GM12878 (cell line): ENCODE measurements at regions not wholly inside any gene's neighbourhood (a gene's known extent, or its start where the extent isn't known, plus 50 kb on each side); places are given as distances from the start of the nearest gene placed in this dataset.

ENCODE experiments used
- ATAC-seq: fragments of 200-7000 bp; cut with Tn5 transposase; 3 replicates; pipeline ENCODE4 v1.9.1; 2020; ENCODE audit warnings: mild to moderate bottlenecking, moderate library complexity
- BruUV-seq: library from RNA; stranded (reverse); fragments of 400-500 nt; replicated peaks from 2 replicates; lab custom pipeline; 2021; lab: Mats Ljungman, UMichigan
- CTCF ChIA-PET: fragments of 300-600 bp; sonication (Branson Sonifier 250); formaldehyde crosslinking; extraction: SDS; loops from one replicate; lab custom pipeline; 2021; ENCODE audit warnings: inconsistent platforms; lab: Yijun Ruan, JAX
- POLR2A ChIA-PET: fragments of 350-600 bp; formaldehyde crosslinking; extraction: SDS; loops from one replicate; lab custom pipeline; 2021; ENCODE audit warnings: inconsistent platforms; lab: Charles Lee
- RAD21 ChIA-PET: fragments of 300-600 bp; sonication (Branson Sonifier 250); formaldehyde crosslinking; loops from one replicate; lab custom pipeline; 2023; ENCODE audit warnings: antibody characterized with exemption; ENCODE audit not compliant: unreplicated experiment; lab: Charles Lee
- SMC1A ChIA-PET: fragments of 300-600 bp; sonication (Branson Sonifier 250); formaldehyde crosslinking; loops from one replicate; lab custom pipeline; 2023; ENCODE audit not compliant: unreplicated experiment, uncharacterized antibody; lab: Charles Lee
- DNase-seq: peaks from one replicate; pipeline ENCODE4 v3.0.0-alpha.2; 2011; ENCODE audit warnings: low read depth, low spot score
- FAIRE-seq: peaks from 3 replicates; lab custom pipeline; 2011; peaks lifted over from hg19 to GRCh38; lab: Jason Lieb, UNC
- H2AFZ ChIP-seq: 2 replicates; pipeline ENCODE4 v1.6.0; 2011; ENCODE audit warnings: low read depth, low read length, control low read depth; ENCODE audit not compliant: control insufficient read depth
- H3K27ac ChIP-seq: 2 replicates; pipeline ENCODE4 v1.5.1; 2011; ENCODE audit warnings: control low read depth; ENCODE audit not compliant: control insufficient read depth, insufficient read depth
- H3K27me3 ChIP-seq, 2 experiments: replicated peaks in 1 of 2; 2 replicates each; pipeline versions ENCODE4 v1.6.0 to v1.6.1; 2011; ENCODE audit warnings: low read length in 1 of 2; ENCODE audit not compliant: control insufficient read depth in 2 of 2, insufficient read depth in 2 of 2
- H3K36me3 ChIP-seq, 2 experiments: 2 replicates each; pipeline ENCODE4 v1.5.1; 2011; ENCODE audit warnings: low read length in 1 of 2; ENCODE audit not compliant: control insufficient read depth in 2 of 2, insufficient read depth in 2 of 2
- H3K4me1 ChIP-seq: 2 replicates; pipeline ENCODE4 v1.6.1; 2011; ENCODE audit warnings: mild to moderate bottlenecking, low read length, moderate library complexity, mixed read lengths; ENCODE audit not compliant: control insufficient read depth, insufficient read depth
- H3K4me2 ChIP-seq: 2 replicates; pipeline ENCODE4 v1.6.0; 2011; ENCODE audit warnings: control low read depth; ENCODE audit not compliant: control insufficient read depth, insufficient read depth
- H3K4me3 ChIP-seq: fragments of 200-600 bp; sonication (generic); 2 replicates; pipeline ENCODE4 v1.5.1; 2016
- H3K79me2 ChIP-seq: 2 replicates; pipeline ENCODE4 v1.6.0; 2011; ENCODE audit warnings: low read length; ENCODE audit not compliant: control insufficient read depth, insufficient read depth
- H3K9ac ChIP-seq: 2 replicates; pipeline ENCODE4 v1.8.0; 2011; ENCODE audit warnings: low read length, control low read depth, mixed read lengths; ENCODE audit not compliant: control insufficient read depth, insufficient read depth
- H3K9me3 ChIP-seq: replicated peaks from 3 replicates; pipeline ENCODE4 v1.5.1; 2011; ENCODE audit warnings: mild to moderate bottlenecking, low read length; ENCODE audit not compliant: control insufficient read depth, insufficient read depth
- H4K20me1 ChIP-seq: 2 replicates; pipeline ENCODE4 v1.6.0; 2011; ENCODE audit not compliant: control insufficient read depth, insufficient read depth
- CBX3 ChIP-seq: fragments of 200-600 bp; sonication (generic); IDR thresholded peaks from 2 replicates; pipeline ENCODE4 v1.6.1; 2016; ENCODE audit warnings: low read depth, borderline replicate concordance
- CREB1 ChIP-seq: IDR thresholded peaks from 2 replicates; pipeline ENCODE4 v1.6.1; 2012; ENCODE audit warnings: low read depth, mild to moderate bottlenecking, inconsistent platforms
- JUNB ChIP-seq: IDR thresholded peaks from 2 replicates; pipeline ENCODE4 v1.6.1; 2016; ENCODE audit warnings: antibody characterized with exemption, mild to moderate bottlenecking
- NFIC ChIP-seq: IDR thresholded peaks from 2 replicates; pipeline ENCODE4 v1.6.1; 2012; ENCODE audit warnings: low read depth, mild to moderate bottlenecking, inconsistent platforms, low read length, moderate library complexity
- NRF1 ChIP-seq: conservative IDR thresholded peaks from 2 replicates; pipeline ENCODE4 v1.6.1; 2011; ENCODE audit warnings: mild to moderate bottlenecking, low read depth, low read length, improper control_type of control experiment
- TCF3 ChIP-seq: IDR thresholded peaks from 2 replicates; pipeline ENCODE4 v1.6.1; 2012; ENCODE audit warnings: low read depth, mild to moderate bottlenecking, low read length, borderline replicate concordance; ENCODE audit not compliant: insufficient read depth
- YBX1 ChIP-seq: fragments of 450-650 bp; IDR thresholded peaks from 2 replicates; pipeline ENCODE4 v1.6.1; 2016; ENCODE audit warnings: antibody characterized with exemption
- ZBED1 ChIP-seq: IDR thresholded peaks from 2 replicates; pipeline ENCODE4 v1.6.1; 2016; ENCODE audit warnings: borderline replicate concordance
- ZNF24 ChIP-seq: fragments of 450-650 bp; IDR thresholded peaks from 2 replicates; pipeline ENCODE4 v1.6.1; 2017; ENCODE audit warnings: antibody characterized with exemption, mild to moderate bottlenecking
- WGBS: methylation state at CpG from one replicate; pipeline ENCODE4 v1.1.6; 2016; ENCODE audit warnings: low lambda C conversion rate; ENCODE audit not compliant: insufficient replicate concordance, insufficient coverage; ENCODE audit errors: missing lambda C conversion rate; 5-methylcytosine and 5-hydroxymethylcytosine counted together
- in situ Hi-C: fragments of 300-500 bp; cut with MboI; formaldehyde crosslinking; loops from 9 replicates; pipeline ENCODE4 v1.14.3; 2018; ENCODE audit warnings: mixed read lengths
- intact Hi-C: fragments of 100-400 bp; cut with micrococcal nuclease; formaldehyde crosslinking; loops from one replicate; pipeline ENCODE4 v1.14.2; 2022; ENCODE audit not compliant: unreplicated experiment
- TF ChIP-seq, protein P1 (sequence below): fragments of 450-650 bp; IDR thresholded peaks from 2 replicates; pipeline ENCODE4 v1.6.1; 2017; ENCODE audit warnings: mild to moderate bottlenecking, moderate library complexity
- TF ChIP-seq, protein P2 (sequence below): fragments of 450-650 bp; formaldehyde crosslinking; IDR thresholded peaks from 2 replicates; pipeline ENCODE4 v1.5.0; 2022; ENCODE audit warnings: mild to moderate bottlenecking, missing genetic modification characterization
- TF ChIP-seq, protein P3 (sequence below): IDR thresholded peaks from 2 replicates; pipeline ENCODE4 v1.6.1; 2011; ENCODE audit warnings: mild to moderate bottlenecking, low read depth, low read length, moderate library complexity; ENCODE audit not compliant: insufficient replicate concordance
- TF ChIP-seq, protein P4 (sequence below): IDR thresholded peaks from 2 replicates; pipeline ENCODE4 v1.6.1; 2011; ENCODE audit warnings: borderline replicate concordance, low read depth, mild to moderate bottlenecking, moderate library complexity, low read length; ENCODE audit not compliant: insufficient read depth, poor library complexity, severe bottlenecking

DNA sequence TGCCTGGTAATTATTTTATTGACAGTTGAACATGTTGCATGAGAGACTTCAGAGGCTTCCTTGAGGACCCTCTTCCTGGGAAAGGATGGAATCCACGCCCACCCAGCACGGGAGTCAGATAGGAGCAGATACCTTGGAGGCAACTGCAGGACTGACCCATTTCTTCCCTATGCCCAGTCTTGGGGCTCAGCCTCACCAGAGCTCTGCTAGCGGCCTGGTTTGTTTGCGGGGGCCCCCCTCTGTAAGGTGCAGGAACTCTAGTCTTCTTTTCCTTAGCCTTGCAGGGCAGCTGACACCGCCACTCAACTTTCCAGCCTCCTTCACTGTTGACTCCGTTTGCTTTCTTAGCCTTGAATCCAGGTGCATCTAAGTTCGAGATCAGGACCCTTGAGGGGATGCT, 1032.8 kb downstream of the BRD1 start (continued):
- TF ChIP-seq, protein P1, sequence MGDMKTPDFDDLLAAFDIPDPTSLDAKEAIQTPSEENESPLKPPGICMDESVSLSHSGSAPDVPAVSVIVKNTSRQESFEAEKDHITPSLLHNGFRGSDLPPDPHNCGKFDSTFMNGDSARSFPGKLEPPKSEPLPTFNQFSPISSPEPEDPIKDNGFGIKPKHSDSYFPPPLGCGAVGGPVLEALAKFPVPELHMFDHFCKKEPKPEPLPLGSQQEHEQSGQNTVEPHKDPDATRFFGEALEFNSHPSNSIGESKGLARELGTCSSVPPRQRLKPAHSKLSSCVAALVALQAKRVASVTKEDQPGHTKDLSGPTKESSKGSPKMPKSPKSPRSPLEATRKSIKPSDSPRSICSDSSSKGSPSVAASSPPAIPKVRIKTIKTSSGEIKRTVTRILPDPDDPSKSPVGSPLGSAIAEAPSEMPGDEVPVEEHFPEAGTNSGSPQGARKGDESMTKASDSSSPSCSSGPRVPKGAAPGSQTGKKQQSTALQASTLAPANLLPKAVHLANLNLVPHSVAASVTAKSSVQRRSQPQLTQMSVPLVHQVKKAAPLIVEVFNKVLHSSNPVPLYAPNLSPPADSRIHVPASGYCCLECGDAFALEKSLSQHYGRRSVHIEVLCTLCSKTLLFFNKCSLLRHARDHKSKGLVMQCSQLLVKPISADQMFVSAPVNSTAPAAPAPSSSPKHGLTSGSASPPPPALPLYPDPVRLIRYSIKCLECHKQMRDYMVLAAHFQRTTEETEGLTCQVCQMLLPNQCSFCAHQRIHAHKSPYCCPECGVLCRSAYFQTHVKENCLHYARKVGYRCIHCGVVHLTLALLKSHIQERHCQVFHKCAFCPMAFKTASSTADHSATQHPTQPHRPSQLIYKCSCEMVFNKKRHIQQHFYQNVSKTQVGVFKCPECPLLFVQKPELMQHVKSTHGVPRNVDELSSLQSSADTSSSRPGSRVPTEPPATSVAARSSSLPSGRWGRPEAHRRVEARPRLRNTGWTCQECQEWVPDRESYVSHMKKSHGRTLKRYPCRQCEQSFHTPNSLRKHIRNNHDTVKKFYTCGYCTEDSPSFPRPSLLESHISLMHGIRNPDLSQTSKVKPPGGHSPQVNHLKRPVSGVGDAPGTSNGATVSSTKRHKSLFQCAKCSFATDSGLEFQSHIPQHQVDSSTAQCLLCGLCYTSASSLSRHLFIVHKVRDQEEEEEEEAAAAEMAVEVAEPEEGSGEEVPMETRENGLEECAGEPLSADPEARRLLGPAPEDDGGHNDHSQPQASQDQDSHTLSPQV, result no peak
- TF ChIP-seq CREB1 (no peak), ZNF24 (no peak), JUNB (no peak), NRF1 (no peak), NFIC (no peak), ZBED1 (no peak)

DNA sequence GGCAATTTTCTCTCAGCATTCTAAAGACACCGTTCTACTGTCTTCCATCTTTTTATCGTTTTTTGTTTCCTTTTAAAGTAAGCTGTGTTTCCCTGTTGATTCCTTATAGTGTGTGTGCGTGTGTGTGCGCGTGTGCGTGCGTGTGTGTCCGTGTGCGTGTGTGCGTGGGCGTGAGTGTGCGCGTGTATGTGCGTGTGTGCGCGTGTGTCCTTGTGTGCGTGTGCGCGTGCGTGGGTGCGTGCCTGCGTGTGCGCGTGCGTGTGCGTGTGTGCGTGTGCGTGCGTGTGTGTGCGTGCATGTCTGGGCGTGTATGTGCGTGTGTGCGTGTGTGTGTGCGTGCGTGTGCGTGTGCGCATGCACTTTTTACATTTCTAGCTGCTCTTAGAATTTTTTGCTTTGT, 1033.7 kb downstream of the BRD1 start:
- in situ Hi-C loops, result no loop called here
- no peaks in the 10 kb centered on the region; the same call in 2 of the 3 replicates for H3K9me3 ChIP-seq
- FAIRE-seq, result no peak
- no peak for ATAC-seq
- ChIA-PET SMC1A (no interaction called here), POLR2A (no interaction called here), CTCF (no interaction called here), RAD21 (no interaction called here)
- no TSS peak for BruUV-seq
- intact Hi-C loops, result no loop called here
- no peak overlapping the region for H3K4me3 ChIP-seq
- no peaks in the 10 kb centered on the region for H3K79me2 ChIP-seq
- no peak overlapping the region for H3K27ac ChIP-seq
- 70% methylated on average over 17 of the region's 37 CpGs for WGBS
- H4K20me1 ChIP-seq, result no peaks in the 10 kb centered on the region
- H3K27me3 ChIP-seq, result no peaks in the 10 kb centered on the region
- no peak for DNase-seq
- TF ChIP-seq, protein P2, sequence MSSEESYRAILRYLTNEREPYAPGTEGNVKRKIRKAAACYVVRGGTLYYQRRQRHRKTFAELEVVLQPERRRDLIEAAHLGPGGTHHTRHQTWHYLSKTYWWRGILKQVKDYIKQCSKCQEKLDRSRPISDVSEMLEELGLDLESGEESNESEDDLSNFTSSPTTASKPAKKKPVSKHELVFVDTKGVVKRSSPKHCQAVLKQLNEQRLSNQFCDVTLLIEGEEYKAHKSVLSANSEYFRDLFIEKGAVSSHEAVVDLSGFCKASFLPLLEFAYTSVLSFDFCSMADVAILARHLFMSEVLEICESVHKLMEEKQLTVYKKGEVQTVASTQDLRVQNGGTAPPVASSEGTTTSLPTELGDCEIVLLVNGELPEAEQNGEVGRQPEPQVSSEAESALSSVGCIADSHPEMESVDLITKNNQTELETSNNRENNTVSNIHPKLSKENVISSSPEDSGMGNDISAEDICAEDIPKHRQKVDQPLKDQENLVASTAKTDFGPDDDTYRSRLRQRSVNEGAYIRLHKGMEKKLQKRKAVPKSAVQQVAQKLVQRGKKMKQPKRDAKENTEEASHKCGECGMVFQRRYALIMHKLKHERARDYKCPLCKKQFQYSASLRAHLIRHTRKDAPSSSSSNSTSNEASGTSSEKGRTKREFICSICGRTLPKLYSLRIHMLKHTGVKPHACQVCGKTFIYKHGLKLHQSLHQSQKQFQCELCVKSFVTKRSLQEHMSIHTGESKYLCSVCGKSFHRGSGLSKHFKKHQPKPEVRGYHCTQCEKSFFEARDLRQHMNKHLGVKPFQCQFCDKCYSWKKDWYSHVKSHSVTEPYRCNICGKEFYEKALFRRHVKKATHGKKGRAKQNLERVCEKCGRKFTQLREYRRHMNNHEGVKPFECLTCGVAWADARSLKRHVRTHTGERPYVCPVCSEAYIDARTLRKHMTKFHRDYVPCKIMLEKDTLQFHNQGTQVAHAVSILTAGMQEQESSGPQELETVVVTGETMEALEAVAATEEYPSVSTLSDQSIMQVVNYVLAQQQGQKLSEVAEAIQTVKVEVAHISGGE (CRISPR knock-in tag), result no peak
- TF ChIP-seq, protein P3, sequence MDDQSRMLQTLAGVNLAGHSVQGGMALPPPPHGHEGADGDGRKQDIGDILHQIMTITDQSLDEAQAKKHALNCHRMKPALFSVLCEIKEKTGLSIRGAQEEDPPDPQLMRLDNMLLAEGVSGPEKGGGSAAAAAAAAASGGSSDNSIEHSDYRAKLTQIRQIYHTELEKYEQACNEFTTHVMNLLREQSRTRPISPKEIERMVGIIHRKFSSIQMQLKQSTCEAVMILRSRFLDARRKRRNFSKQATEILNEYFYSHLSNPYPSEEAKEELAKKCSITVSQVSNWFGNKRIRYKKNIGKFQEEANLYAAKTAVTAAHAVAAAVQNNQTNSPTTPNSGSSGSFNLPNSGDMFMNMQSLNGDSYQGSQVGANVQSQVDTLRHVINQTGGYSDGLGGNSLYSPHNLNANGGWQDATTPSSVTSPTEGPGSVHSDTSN, result peak; percentile 8
- TF ChIP-seq CBX3 (no peak), YBX1 (no peak), NFIC (0 out of 2 replicates have a peak, but pooled peaks have one; percentile 17), TCF3 (peak; percentile 66; the same call in 1 of the 2 replicates)
- TF ChIP-seq, protein P4, sequence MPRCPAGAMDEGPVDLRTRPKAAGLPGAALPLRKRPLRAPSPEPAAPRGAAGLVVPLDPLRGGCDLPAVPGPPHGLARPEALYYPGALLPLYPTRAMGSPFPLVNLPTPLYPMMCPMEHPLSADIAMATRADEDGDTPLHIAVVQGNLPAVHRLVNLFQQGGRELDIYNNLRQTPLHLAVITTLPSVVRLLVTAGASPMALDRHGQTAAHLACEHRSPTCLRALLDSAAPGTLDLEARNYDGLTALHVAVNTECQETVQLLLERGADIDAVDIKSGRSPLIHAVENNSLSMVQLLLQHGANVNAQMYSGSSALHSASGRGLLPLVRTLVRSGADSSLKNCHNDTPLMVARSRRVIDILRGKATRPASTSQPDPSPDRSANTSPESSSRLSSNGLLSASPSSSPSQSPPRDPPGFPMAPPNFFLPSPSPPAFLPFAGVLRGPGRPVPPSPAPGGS, result peak; percentile 84
- no peaks in the 10 kb centered on the region for H3K4me1 ChIP-seq
- no peak overlapping the region for H3K9ac ChIP-seq
- no peaks in the 10 kb centered on the region for H3K36me3 ChIP-seq
- H2AFZ ChIP-seq, result no peak overlapping the region
- no peak overlapping the region for H3K4me2 ChIP-seq
